PC-3 (cell line): ENCODE measurements at regions not wholly inside any gene's neighbourhood (a gene's known extent, or its start where the extent isn't known, plus 50 kb on each side); places are given as distances from the start of the nearest gene placed in this dataset.

Source experiments
- ATAC-seq: fragments of 200-7000 bp; cut with Tn5 transposase; 2 replicates; pipeline ENCODE4 v1.9.1; 2020; ENCODE audit warnings: mild to moderate bottlenecking, moderate library complexity
- BruUV-seq: library from RNA; stranded (reverse); fragments of 400-500 nt; replicated peaks from 2 replicates; lab custom pipeline; 2021; lab: Mats Ljungman, UMichigan
- CTCF ChIA-PET: fragments of 300-600 bp; sonication (Branson Sonifier 250); formaldehyde crosslinking; loops from one replicate; lab custom pipeline; 2022; ENCODE audit warnings: antibody characterized with exemption; lab: Charles Lee
- POLR2A ChIA-PET: fragments of 300-600 bp; sonication (Branson Sonifier 250); formaldehyde crosslinking; loops from one replicate; lab custom pipeline; 2022; ENCODE audit warnings: antibody characterized with exemption; ENCODE audit not compliant: unreplicated experiment; lab: Charles Lee
- DNase-seq: peaks from one replicate; pipeline ENCODE4 v3.0.0-alpha.2; 2015
- H2AFZ ChIP-seq: fragments of 300-600 bp; sonication (generic); 2 replicates; pipeline ENCODE4 v1.6.0; 2016; ENCODE audit warnings: antibody characterized with exemption, low read length
- H3F3A ChIP-seq: fragments of 300-600 bp; sonication (generic); one replicate; pipeline ENCODE4 v1.6.0; 2017; ENCODE audit warnings: antibody characterized with exemption, low read length, control low read depth, mild to moderate bottlenecking; ENCODE audit not compliant: unreplicated experiment
- H3K27ac ChIP-seq: fragments of 300-600 bp; sonication (generic); 2 replicates; pipeline ENCODE4 v1.5.1; 2016; ENCODE audit warnings: mild to moderate bottlenecking, low read length
- H3K27me3 ChIP-seq: fragments of 300-600 bp; sonication (generic); 2 replicates; pipeline ENCODE4 v1.6.1; 2016; ENCODE audit warnings: low read length, mixed read lengths
- H3K36me3 ChIP-seq: fragments of 300-600 bp; sonication (generic); 2 replicates; pipeline ENCODE4 v1.6.1; 2016; ENCODE audit warnings: low read depth, mixed run types, low read length, mixed read lengths
- H3K4me1 ChIP-seq: fragments of 300-600 bp; sonication (generic); 2 replicates; pipeline ENCODE4 v1.5.1; 2016; ENCODE audit warnings: low read length; ENCODE audit not compliant: insufficient read depth
- H3K4me2 ChIP-seq: fragments of 300-600 bp; sonication (generic); 2 replicates; pipeline ENCODE4 v1.6.0; 2016; ENCODE audit warnings: low read length
- H3K4me3 ChIP-seq: fragments of 300-600 bp; sonication (generic); 2 replicates; pipeline ENCODE4 v1.5.1; 2016; ENCODE audit warnings: mild to moderate bottlenecking, low read length, mixed read lengths
- H3K79me2 ChIP-seq: fragments of 300-600 bp; sonication (generic); 2 replicates; pipeline ENCODE4 v1.6.1; 2017; ENCODE audit warnings: low read length, mixed read lengths
- H3K9ac ChIP-seq: fragments of 300-600 bp; sonication (generic); 2 replicates; pipeline ENCODE4 v1.6.0; 2016; ENCODE audit warnings: mild to moderate bottlenecking, low read length
- H3K9me2 ChIP-seq: fragments of 300-600 bp; sonication (generic); replicated peaks from 2 replicates; pipeline ENCODE4 v1.6.1; 2016; ENCODE audit warnings: mixed run types, low read length, mixed read lengths
- H3K9me3 ChIP-seq: fragments of 300-600 bp; sonication (generic); 2 replicates; pipeline ENCODE4 v1.6.1; 2016; ENCODE audit warnings: low read length, mixed read lengths
- H4K20me1 ChIP-seq: fragments of 300-600 bp; sonication (generic); 2 replicates; pipeline ENCODE4 v1.6.1; 2016; ENCODE audit warnings: low read length, mixed read lengths
- CTCF ChIP-seq: fragments of 300-600 bp; sonication (generic); conservative IDR thresholded peaks from 2 replicates; pipeline ENCODE4 v1.5.1; 2017; ENCODE audit warnings: antibody characterized with exemption, low read depth, mild to moderate bottlenecking, low read length
- EZH2 ChIP-seq: fragments of 300-600 bp; sonication (generic); IDR thresholded peaks from one replicate; pipeline ENCODE4 v1.6.1; 2017; ENCODE audit warnings: antibody characterized with exemption, mild to moderate bottlenecking, low read length; ENCODE audit not compliant: unreplicated experiment
- EZH2phosphoT487 ChIP-seq: fragments of 300-600 bp; sonication (generic); IDR thresholded peaks from 2 replicates; pipeline ENCODE4 v1.6.1; 2018; ENCODE audit warnings: mild to moderate bottlenecking, antibody characterized with exemption, low read length, borderline replicate concordance
- intact Hi-C: fragments of 100-400 bp; cut with micrococcal nuclease; formaldehyde crosslinking; loops from 2 replicates; pipeline ENCODE4 v1.9.0; 2023

- ATAC-seq = no peak
- Histone ChIP-seq H3K36me3 (no peaks in the 10 kb centered on the region), H4K20me1 (no peaks in the 10 kb centered on the region), H3K27me3 (peaks cover 4% of the 10 kb centered on the region; the same call in 1 of the 2 replicates), H3K4me2 (no peak overlapping the region), H3K27ac (no peak overlapping the region), H3K9me2 (no peaks in the 10 kb centered on the region), H3K79me2 (no peaks in the 10 kb centered on the region), H3K9me3 (no peaks in the 10 kb centered on the region), H3K4me3 (no peak overlapping the region), H3K9ac (no peak overlapping the region), H3K4me1 (no peaks in the 10 kb centered on the region), H3F3A (no peaks in the 10 kb centered on the region), H2AFZ (no peak overlapping the region)
- ChIA-PET POLR2A (no interaction called here), CTCF (no interaction called here)
- DNase-seq = no peak
- intact Hi-C loops = no loop called here
- TF ChIP-seq CTCF (no peak), EZH2 (no peak), EZH2phosphoT487 (no peak)
- no TSS peak for BruUV-seq
These were observed 160.6 kb upstream of the SHH start for GRCh38 chr7:155972651-155973390.

DNA sequence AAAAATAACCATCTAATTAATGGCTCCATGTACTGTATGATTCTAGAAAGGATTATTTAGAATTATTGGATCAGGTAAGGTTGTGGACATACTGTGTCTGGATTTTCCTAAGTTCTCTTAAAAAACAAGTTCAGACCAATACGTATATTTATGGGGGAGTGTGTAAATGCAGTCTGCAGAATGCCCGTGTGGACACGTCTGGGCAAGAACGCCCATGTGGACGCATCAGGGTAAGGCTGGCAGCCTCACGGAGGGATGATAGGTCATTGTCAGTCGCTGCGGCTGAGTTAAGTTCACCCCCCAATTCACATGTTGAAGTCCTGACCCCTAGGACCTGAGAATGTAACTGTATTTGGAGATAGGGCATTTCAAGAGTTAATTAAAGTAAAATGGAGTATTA lies 160.0 kb upstream of the SHH start:
- Histone ChIP-seq H2AFZ (no peak overlapping the region), H3K36me3 (no peaks in the 10 kb centered on the region), H4K20me1 (no peaks in the 10 kb centered on the region), H3K27me3 (0 out of 2 replicates have a peak, but pooled peaks cover 2% of the 10 kb centered on the region), H3K79me2 (no peaks in the 10 kb centered on the region), H3K9ac (no peak overlapping the region), H3F3A (no peaks in the 10 kb centered on the region), H3K4me2 (no peak overlapping the region), H3K27ac (no peak overlapping the region), H3K4me1 (no peaks in the 10 kb centered on the region), H3K9me3 (no peaks in the 10 kb centered on the region), H3K9me2 (no peaks in the 10 kb centered on the region), H3K4me3 (no peak overlapping the region)
- ATAC-seq = no peak
- DNase-seq = no peak
- ChIA-PET POLR2A (no interaction called here), CTCF (no interaction called here)
- no peak for TF ChIP-seq EZH2phosphoT487
- no peak for TF ChIP-seq EZH2
- TF ChIP-seq CTCF = no peak
- no TSS peak for BruUV-seq
- intact Hi-C loops = no loop called here

DNA sequence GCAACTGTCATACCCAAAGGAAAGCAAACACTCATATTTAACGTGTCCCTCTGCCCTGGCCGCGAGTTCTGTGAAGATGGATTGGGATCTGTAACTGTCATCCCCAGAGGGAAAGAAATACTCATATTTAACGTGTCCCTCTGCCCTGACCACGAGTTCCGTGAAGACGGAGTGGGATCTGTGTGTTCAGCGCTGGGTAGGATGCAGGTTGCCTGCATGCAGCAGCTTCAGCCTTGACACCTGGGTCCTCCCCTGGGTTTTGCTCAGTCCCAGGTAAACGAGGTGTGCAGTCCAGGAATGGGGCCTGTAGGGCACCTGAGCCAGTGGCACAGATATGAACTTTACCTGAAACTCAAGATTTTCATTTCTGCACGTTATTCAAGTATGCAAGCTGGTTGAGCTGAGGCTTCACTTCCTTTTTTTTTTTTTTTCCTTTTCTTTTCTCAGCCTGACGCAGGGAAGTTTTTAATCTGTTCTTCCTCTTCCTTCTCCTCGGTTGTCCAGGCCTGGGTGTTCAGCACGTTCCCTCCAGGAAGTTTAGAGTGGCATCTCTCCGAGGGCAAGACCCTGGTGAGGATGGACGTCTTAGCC lies 159.0 kb upstream of the SHH start:
- H3K79me2 ChIP-seq = no peaks in the 10 kb centered on the region
- DNase-seq (no peak), ATAC-seq (no peak)
- no peaks in the 10 kb centered on the region for H3K4me1 ChIP-seq
- no peak overlapping the region for H3K9ac ChIP-seq
- no peaks in the 10 kb centered on the region for H3K9me2 ChIP-seq
- BruUV-seq = no TSS peak
- intact Hi-C loops = no loop called here
- no peak overlapping the region for H3K27ac ChIP-seq
- H3K9me3 ChIP-seq = no peaks in the 10 kb centered on the region
- H3K36me3 ChIP-seq = no peaks in the 10 kb centered on the region
- no peaks in the 10 kb centered on the region for H3F3A ChIP-seq
- CTCF ChIA-PET = no interaction called here
- H2AFZ ChIP-seq = no peak overlapping the region
- TF ChIP-seq EZH2phosphoT487 (no peak), CTCF (no peak), EZH2 (no peak)
- no peak overlapping the region for H3K4me3 ChIP-seq
- H3K27me3 ChIP-seq = 0 out of 2 replicates have a peak, but pooled peaks cover 2% of the 10 kb centered on the region
- POLR2A ChIA-PET = no interaction called here
- no peaks in the 10 kb centered on the region for H4K20me1 ChIP-seq
- H3K4me2 ChIP-seq = no peak overlapping the region
